B cell (primary cell): ENCODE measurements at regions not wholly inside any gene's neighbourhood (a gene's known extent, or its start where the extent isn't known, plus 50 kb on each side); places are given as distances from the start of the nearest gene placed in this dataset.
"Not testable (repeated sequence)": the region's sequence is repeated elsewhere in the genome, so short reads cannot be mapped to it uniquely, and the experiment has no call there.

ENCODE experiments used
- ATAC-seq: fragments of 200-7000 bp; cut with Tn5 transposase; one replicate; pipeline ENCODE4 v1.10.0; 2021; ENCODE audit warnings: low read depth, mild to moderate bottlenecking, moderate number of reproducible peaks, moderate library complexity
- CTCF ChIA-PET: fragments of 350-600 bp; sonication (Branson Sonifier 250); formaldehyde crosslinking; loops from one replicate; lab custom pipeline; 2021; ENCODE audit warnings: antibody characterized with exemption, inconsistent platforms; lab: Charles Lee
- POLR2A ChIA-PET: fragments of 350-600 bp; sonication (Branson Sonifier 250); formaldehyde crosslinking; loops from one replicate; lab custom pipeline; 2021; ENCODE audit warnings: antibody characterized with exemption; lab: Charles Lee
- DNase-seq: peaks from one replicate; pipeline ENCODE4 v3.0.0; 2013
- H2AFZ ChIP-seq: 2 replicates; pipeline ENCODE4 v1.6.1; 2012; ENCODE audit warnings: mild to moderate bottlenecking, low read depth, low read length; ENCODE audit not compliant: insufficient read depth, poor library complexity, severe bottlenecking
- H3K27ac ChIP-seq, 2 donors: 1 replicate in 1 of 2; 2 replicates in 1 of 2; pipeline ENCODE4 v1.5.1; 2012 to 2013; ENCODE audit warnings: low read length in 2 of 2, mild to moderate bottlenecking in 2 of 2, moderate library complexity in 1 of 2
- H3K27me3 ChIP-seq, 4 experiments: fragments of 200-600 bp in 1 of 4; sonication (generic) in 1 of 4; replicated peaks in 1 of 4; 1 replicate in 2 of 4; 2 replicates in 2 of 4; pipeline versions ENCODE4 v1.6.1 to v1.7.0; 2013 to 2016; ENCODE audit warnings: low read length in 3 of 4, mild to moderate bottlenecking in 2 of 4, mixed read lengths in 1 of 4, moderate library complexity in 1 of 4; ENCODE audit not compliant: insufficient read depth in 4 of 4, control insufficient read depth in 3 of 4; ENCODE audit errors: control extremely low read depth in 1 of 4
- H3K36me3 ChIP-seq, 2 experiments: replicated peaks in 1 of 2; 1 replicate in 1 of 2; 2 replicates in 1 of 2; pipeline versions ENCODE4 v1.6.1 to v1.7.1; 2013; ENCODE audit warnings: low read length in 1 of 2; ENCODE audit not compliant: insufficient read depth in 2 of 2, control insufficient read depth in 1 of 2; ENCODE audit errors: control extremely low read depth in 1 of 2, extremely low read depth in 1 of 2
- H3K4me1 ChIP-seq, 2 donors: fragments of 200-600 bp in 1 of 2; sonication (generic) in 1 of 2; 1 replicate in 1 of 2; 2 replicates in 1 of 2; pipeline versions ENCODE4 v1.5.1 to v1.6.1; 2013 to 2017; ENCODE audit warnings: low read length in 2 of 2; ENCODE audit not compliant: control insufficient read depth in 2 of 2, insufficient read depth in 2 of 2
- H3K4me2 ChIP-seq: replicated peaks from 2 replicates; pipeline ENCODE3; 2012; ENCODE audit warnings: mild to moderate bottlenecking, low read depth, low read length; ENCODE audit not compliant: poor library complexity, severe bottlenecking
- H3K4me3 ChIP-seq, 5 experiments: fragments of 200-600 bp in 1 of 5; sonication (generic) in 1 of 5; 1 replicate in 3 of 5; 2 replicates in 2 of 5; pipeline versions ENCODE4 v1.5.1 to v1.7.0; 2011 to 2016; ENCODE audit warnings: low read length in 4 of 5, mild to moderate bottlenecking in 4 of 5, low read depth in 2 of 5, control low read depth in 1 of 5, moderate library complexity in 1 of 5; ENCODE audit not compliant: insufficient read depth in 1 of 5; ENCODE audit errors: control extremely low read depth in 1 of 5, extremely low read depth in 1 of 5
- H3K79me2 ChIP-seq: fragments of 200-600 bp; sonication (generic); one replicate; pipeline ENCODE4 v1.6.0; 2016; ENCODE audit warnings: low read length; ENCODE audit not compliant: control insufficient read depth, insufficient read depth
- H3K9ac ChIP-seq: fragments of 200-600 bp; sonication (generic); 2 replicates; pipeline ENCODE4 v1.6.1; 2017; ENCODE audit warnings: mild to moderate bottlenecking, low read length, moderate library complexity
- H3K9me3 ChIP-seq, 3 donors: one replicate each; pipeline versions ENCODE4 v1.6.1 to v1.7.1; 2013; ENCODE audit warnings: low read length in 2 of 3; ENCODE audit not compliant: control insufficient read depth in 2 of 3, insufficient read depth in 1 of 3; ENCODE audit errors: control extremely low read depth in 1 of 3
- H4K20me1 ChIP-seq: 2 replicates; pipeline ENCODE4 v1.6.0; 2012; ENCODE audit warnings: mild to moderate bottlenecking, low read length; ENCODE audit not compliant: insufficient read depth, control insufficient read depth, poor library complexity, severe bottlenecking
- H3K27ac Mint-ChIP-seq: one replicate; pipeline ENCODE4 v1.8.0; 2021; ENCODE audit warnings: mixed read lengths
- H3K27me3 Mint-ChIP-seq: one replicate; pipeline ENCODE4 v1.8.0; 2021; ENCODE audit warnings: mixed read lengths
- H3K4me1 Mint-ChIP-seq: one replicate; pipeline ENCODE4 v1.8.0; 2021; ENCODE audit warnings: mixed read lengths
- H3K4me3 Mint-ChIP-seq: one replicate; pipeline ENCODE4 v1.8.0; 2021; ENCODE audit warnings: mixed read lengths
- H3K9me3 Mint-ChIP-seq: one replicate; pipeline ENCODE4 v1.8.0; 2022; ENCODE audit warnings: mixed read lengths; ENCODE audit not compliant: insufficient read depth
- EZH2 ChIP-seq: IDR thresholded peaks from 2 replicates; pipeline ENCODE4 v1.6.1; 2012; ENCODE audit warnings: borderline replicate concordance, low read depth, mild to moderate bottlenecking, moderate library complexity, low read length; ENCODE audit not compliant: insufficient read depth, poor library complexity, severe bottlenecking
- WGBS: methylation state at CpG from one replicate; pipeline ENCODE4 v1.1.5; 2013; ENCODE audit warnings: missing lambda C conversion rate; ENCODE audit not compliant: insufficient coverage; 5-methylcytosine and 5-hydroxymethylcytosine counted together
- intact Hi-C: fragments of 100-400 bp; cut with micrococcal nuclease; formaldehyde crosslinking; loops from one replicate; pipeline ENCODE4 v1.10.0; 2022
- TF ChIP-seq, protein P1 (sequence below): fragments of 200-600 bp; IDR thresholded peaks from one replicate; pipeline ENCODE4 v1.8.0; 2022; ENCODE audit warnings: antibody characterized with exemption, mild to moderate bottlenecking

DNA sequence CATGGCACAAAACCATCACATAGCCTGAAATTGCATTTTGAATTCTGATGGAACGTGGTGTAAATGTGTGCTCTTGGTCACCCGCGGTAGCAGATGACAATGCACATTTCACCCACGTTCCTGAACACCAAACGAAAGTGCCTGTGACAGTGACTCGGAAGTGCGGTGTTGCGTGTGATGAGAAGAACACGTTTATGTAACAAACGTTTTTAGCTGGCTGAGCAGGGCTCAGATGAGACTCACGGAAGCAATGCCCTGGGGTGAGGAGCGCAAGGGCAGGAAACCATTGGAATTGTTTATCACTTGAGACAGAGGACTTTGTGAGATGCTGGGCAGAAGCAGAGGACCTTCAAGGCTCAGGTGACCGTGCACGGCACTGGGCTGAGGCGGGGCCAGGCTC lies 449.2 kb upstream of the CFAP20DC start:
- Mint-ChIP-seq H3K9me3 (peaks cover 3% of the 10 kb centered on the region), H3K4me1 (no peaks in the 10 kb centered on the region), H3K27ac (no peak overlapping the region), H3K4me3 (no peak overlapping the region), H3K27me3 (peaks cover 3% of the 10 kb centered on the region)
- ATAC-seq = no peak
- no peaks in the 10 kb centered on the region for H3K27me3 ChIP-seq
- H3K79me2 ChIP-seq = no peaks in the 10 kb centered on the region
- no peaks in the 10 kb centered on the region for H3K4me1 ChIP-seq
- H3K4me3 ChIP-seq = no peak overlapping the region
- no peaks in the 10 kb centered on the region for H3K36me3 ChIP-seq
- intact Hi-C loops = no loop called here
- H2AFZ ChIP-seq = no peak overlapping the region
- peaks cover 0 to 1% (median 0%) of the 10 kb centered on the region in 3 donors for H3K9me3 ChIP-seq
- 96% methylated on average over 15 of the region's 15 CpGs for WGBS
- TF ChIP-seq, protein P1, sequence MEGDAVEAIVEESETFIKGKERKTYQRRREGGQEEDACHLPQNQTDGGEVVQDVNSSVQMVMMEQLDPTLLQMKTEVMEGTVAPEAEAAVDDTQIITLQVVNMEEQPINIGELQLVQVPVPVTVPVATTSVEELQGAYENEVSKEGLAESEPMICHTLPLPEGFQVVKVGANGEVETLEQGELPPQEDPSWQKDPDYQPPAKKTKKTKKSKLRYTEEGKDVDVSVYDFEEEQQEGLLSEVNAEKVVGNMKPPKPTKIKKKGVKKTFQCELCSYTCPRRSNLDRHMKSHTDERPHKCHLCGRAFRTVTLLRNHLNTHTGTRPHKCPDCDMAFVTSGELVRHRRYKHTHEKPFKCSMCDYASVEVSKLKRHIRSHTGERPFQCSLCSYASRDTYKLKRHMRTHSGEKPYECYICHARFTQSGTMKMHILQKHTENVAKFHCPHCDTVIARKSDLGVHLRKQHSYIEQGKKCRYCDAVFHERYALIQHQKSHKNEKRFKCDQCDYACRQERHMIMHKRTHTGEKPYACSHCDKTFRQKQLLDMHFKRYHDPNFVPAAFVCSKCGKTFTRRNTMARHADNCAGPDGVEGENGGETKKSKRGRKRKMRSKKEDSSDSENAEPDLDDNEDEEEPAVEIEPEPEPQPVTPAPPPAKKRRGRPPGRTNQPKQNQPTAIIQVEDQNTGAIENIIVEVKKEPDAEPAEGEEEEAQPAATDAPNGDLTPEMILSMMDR = no peak
- TF ChIP-seq EZH2 = no peak
- ChIA-PET POLR2A (no interaction called here), CTCF (no interaction called here)
- no peak overlapping the region for H3K4me2 ChIP-seq
- no peak for DNase-seq
- H3K9ac ChIP-seq = no peak overlapping the region
- H3K27ac ChIP-seq = no peak overlapping the region
- no peaks in the 10 kb centered on the region for H4K20me1 ChIP-seq

DNA sequence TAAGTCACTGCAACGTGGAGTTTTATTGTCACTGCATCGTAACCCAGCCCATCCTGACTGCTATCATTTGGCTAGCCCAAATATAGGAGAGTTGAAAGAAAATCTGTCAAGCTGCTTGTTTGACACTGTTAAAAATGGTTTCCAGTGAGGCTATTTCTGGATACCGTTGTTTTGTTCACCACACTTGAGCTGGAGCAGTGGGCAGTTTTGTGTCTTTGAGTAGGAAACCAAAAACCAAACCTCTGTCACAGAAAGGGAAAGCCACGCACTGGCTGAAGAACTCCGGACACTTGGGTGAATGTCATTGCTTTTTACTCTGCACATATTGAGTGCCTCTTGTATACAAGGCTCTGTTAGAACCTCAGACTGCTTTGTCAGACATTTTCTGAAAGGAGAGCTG lies 446.4 kb upstream of the CFAP20DC start:
- no peak overlapping the region for H3K27ac Mint-ChIP-seq
- intact Hi-C loops = no loop called here
- DNase-seq (no peak), ATAC-seq (no peak)
- Histone ChIP-seq H3K9ac (no peak overlapping the region), H2AFZ (no peak overlapping the region), H3K79me2 (no peaks in the 10 kb centered on the region), H4K20me1 (no peaks in the 10 kb centered on the region), H3K27ac (no peak overlapping the region), H3K36me3 (no peaks in the 10 kb centered on the region), H3K4me3 (no peak overlapping the region), H3K9me3 (peaks cover 0 to 1% (median 0%) of the 10 kb centered on the region in 3 donors), H3K4me2 (no peak overlapping the region), H3K27me3 (no peaks in the 10 kb centered on the region), H3K4me1 (no peaks in the 10 kb centered on the region)
- ChIA-PET POLR2A (no interaction called here), CTCF (no interaction called here)
- no peaks in the 10 kb centered on the region for H3K9me3 Mint-ChIP-seq
- H3K4me3 Mint-ChIP-seq = no peak overlapping the region
- H3K4me1 Mint-ChIP-seq = no peaks in the 10 kb centered on the region
- TF ChIP-seq, protein P1 = no peak
- TF ChIP-seq EZH2 = no peak
- peaks cover 3% of the 10 kb centered on the region for H3K27me3 Mint-ChIP-seq
- 85% methylated on average over 5 of the region's 5 CpGs for WGBS

DNA sequence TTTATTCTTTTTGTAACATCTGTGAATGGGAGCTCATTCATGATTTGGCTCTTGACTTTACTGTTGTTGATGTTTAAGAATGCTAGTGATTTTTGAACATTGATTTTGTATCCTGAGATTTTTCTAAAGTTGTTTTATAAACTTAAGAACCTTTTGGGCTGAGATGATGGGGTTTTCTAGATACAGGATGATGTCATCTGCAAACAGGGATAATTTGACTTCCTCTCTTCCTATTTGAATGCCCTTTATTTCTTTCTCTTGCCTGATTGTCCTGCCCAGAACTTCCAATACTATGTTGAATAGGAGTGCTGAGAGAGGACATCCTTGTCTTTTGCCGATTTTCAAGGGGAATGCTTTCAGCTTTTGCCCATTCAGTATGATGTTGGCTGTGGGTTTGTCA lies 445.1 kb upstream of the CFAP20DC start:
- DNase-seq, POLR2A ChIA-PET, ATAC-seq, H3K27me3 ChIP-seq, H3K27me3 Mint-ChIP-seq, H3K4me3 Mint-ChIP-seq, H2AFZ ChIP-seq, H3K36me3 ChIP-seq, CTCF ChIA-PET, H3K27ac ChIP-seq, H3K4me3 ChIP-seq, H3K9me3 Mint-ChIP-seq, H3K4me1 Mint-ChIP-seq, H3K27ac Mint-ChIP-seq, H3K79me2 ChIP-seq, H4K20me1 ChIP-seq, H3K4me1 ChIP-seq, intact Hi-C loops, H3K9ac ChIP-seq, H3K9me3 ChIP-seq, H3K4me2 ChIP-seq: not testable (repeated sequence)
- whole genome bisulfite sequencing = no CpG with 5 or more reads among the region's 1 CpG
